ENCODE measurements at regions not wholly inside any gene's neighbourhood (a gene's known extent, or its start where the extent isn't known, plus 50 kb on each side); places are given as distances from the start of the nearest gene placed in this dataset.

DNA sequence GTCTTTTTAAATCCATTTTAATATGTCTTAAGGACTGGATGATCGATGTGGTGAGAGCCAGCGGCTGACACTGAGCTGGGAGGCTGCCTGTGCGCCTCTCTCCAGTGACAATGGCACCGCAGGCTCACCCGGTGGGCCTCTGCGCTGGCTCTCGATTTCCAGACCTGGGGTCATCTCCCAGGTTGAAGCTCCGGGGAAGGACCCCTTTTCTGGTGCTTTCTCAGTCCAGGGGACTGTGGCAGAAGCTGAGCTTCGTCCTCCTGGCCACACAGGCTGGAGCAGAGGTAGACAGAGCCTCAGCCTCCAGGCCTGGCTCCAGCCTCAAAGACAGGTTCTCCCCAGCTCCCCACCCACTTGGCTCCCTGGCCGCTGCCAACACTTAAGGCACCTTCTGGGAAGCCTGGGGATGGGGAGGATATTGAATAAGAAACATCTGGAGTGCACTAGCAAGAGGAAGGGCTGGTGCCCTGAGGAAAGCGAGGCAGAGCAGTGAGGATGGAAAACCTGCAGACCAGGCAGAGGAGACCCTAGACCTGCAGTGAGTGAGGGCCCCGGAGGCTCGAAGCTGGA lies 154.2 kb upstream of the SMAD3 start:
- TF ChIP-seq RAD21 (IDR thresholded peaks at IDR 0.05; ENCODE audit: low read depth): no peak
- no peak for TF ChIP-seq CEBPB (IDR thresholded peaks at IDR 0.05)
- TF ChIP-seq FOXM1 (IDR thresholded peaks at IDR 0.05; ENCODE audit: borderline replicate concordance, low read depth): no peak
- TF ChIP-seq ZBTB7A (IDR thresholded peaks at IDR 0.05; ENCODE audit: low read depth): no peak
- TF ChIP-seq NFIC (IDR thresholded peaks at IDR 0.05): no peak
- no peak for TF ChIP-seq YY1 (IDR thresholded peaks at IDR 0.05; ENCODE audit: low read depth)
- no peak for TF ChIP-seq TAF1 (IDR thresholded peaks at IDR 0.05; ENCODE audit: low read depth)
- no peak for TF ChIP-seq EGR1 (IDR thresholded peaks at IDR 0.05)
- TF ChIP-seq TCF12 (IDR thresholded peaks at IDR 0.05; ENCODE audit: low read depth): no peak
- TF ChIP-seq, protein P1, sequence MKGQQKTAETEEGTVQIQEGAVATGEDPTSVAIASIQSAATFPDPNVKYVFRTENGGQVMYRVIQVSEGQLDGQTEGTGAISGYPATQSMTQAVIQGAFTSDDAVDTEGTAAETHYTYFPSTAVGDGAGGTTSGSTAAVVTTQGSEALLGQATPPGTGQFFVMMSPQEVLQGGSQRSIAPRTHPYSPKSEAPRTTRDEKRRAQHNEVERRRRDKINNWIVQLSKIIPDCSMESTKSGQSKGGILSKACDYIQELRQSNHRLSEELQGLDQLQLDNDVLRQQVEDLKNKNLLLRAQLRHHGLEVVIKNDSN (IDR thresholded peaks at IDR 0.05): no peak

DNA sequence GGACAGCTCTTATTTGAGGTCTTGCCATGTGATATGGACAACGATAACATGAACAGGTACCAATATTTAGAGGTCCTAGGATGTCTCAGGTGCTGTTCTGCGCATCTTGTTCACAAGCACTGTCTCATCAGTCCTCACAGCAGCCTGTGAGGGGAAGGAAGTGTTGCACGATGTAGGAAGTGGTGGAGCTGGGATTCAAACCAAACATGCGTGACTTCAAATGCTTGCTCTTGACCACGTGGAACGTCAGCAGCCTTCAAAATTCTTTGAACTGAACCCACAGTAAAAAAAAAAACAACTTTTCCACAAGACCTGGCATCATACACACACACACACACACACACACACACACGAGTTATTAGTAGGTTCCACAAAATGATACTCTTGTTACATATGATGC lies 153.4 kb upstream of the SMAD3 start:
- TF ChIP-seq REST (IDR thresholded peaks at IDR 0.05; ENCODE audit: low read depth): no peak
- no peak for TF ChIP-seq TAF1 (IDR thresholded peaks at IDR 0.05; ENCODE audit: low read depth)
- TF ChIP-seq, protein P1 (IDR thresholded peaks at IDR 0.05): no peak
- TF ChIP-seq FOXM1 (IDR thresholded peaks at IDR 0.05; ENCODE audit: borderline replicate concordance, low read depth): no peak
- TF ChIP-seq, protein P2, sequence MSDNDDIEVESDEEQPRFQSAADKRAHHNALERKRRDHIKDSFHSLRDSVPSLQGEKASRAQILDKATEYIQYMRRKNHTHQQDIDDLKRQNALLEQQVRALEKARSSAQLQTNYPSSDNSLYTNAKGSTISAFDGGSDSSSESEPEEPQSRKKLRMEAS (IDR thresholded peaks at IDR 0.05): no peak
- TF ChIP-seq YY1 (IDR thresholded peaks at IDR 0.05; ENCODE audit: low read depth): no peak
- TF ChIP-seq EP300 (IDR thresholded peaks at IDR 0.05; ENCODE audit: borderline replicate concordance): no peak

- no peak for TF ChIP-seq NFIC (IDR thresholded peaks at IDR 0.05)
- no peak for TF ChIP-seq REST (IDR thresholded peaks at IDR 0.05; ENCODE audit: low read depth)
- no peak for TF ChIP-seq TEAD4 (IDR thresholded peaks at IDR 0.05)
- no peak for TF ChIP-seq FOXM1 (IDR thresholded peaks at IDR 0.05; ENCODE audit: borderline replicate concordance, low read depth)
Observed at GRCh38 chr15:66912441-66912840, 153.0 kb upstream of the SMAD3 start.

DNA sequence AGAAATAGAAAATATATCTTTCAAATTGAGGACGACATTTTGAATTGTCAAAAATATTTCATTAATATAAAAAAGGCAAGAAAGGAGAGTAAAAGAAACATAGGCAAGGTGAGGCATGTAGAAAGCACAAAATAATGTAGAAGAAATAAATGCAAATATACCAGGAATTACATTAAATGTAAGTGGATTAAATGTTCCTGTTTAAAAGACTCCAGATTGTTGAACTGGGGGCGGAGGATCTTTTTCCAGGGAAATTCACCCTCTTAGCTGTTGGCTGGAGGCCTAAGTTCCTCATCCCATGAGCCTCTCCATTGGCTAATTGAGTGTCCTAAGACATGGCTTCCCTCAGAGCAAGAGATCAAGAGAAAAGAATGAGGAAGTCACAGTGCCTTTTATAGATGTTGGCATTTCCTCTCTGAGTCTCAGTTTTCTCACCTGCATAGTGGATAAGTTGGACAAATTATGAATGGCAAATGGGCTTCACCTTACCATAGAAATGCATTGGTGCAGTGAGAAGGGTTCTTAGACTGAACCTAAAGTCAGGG lies 147.4 kb upstream of the SMAD3 start:
- TF ChIP-seq ZBTB7A (IDR thresholded peaks at IDR 0.05; ENCODE audit: low read depth): no peak
- TF ChIP-seq TAF1 (IDR thresholded peaks at IDR 0.05; ENCODE audit: low read depth): no peak
- TF ChIP-seq TEAD4 (IDR thresholded peaks at IDR 0.05): no peak
- no peak for TF ChIP-seq NFIC (IDR thresholded peaks at IDR 0.05)
- no peak for TF ChIP-seq FOXM1 (IDR thresholded peaks at IDR 0.05; ENCODE audit: borderline replicate concordance, low read depth)
- TF ChIP-seq, protein P2 (IDR thresholded peaks at IDR 0.05): no peak
- no peak for TF ChIP-seq EP300 (IDR thresholded peaks at IDR 0.05; ENCODE audit: borderline replicate concordance)
- TF ChIP-seq, protein P1 (IDR thresholded peaks at IDR 0.05): no peak
- no peak for TF ChIP-seq CEBPB (IDR thresholded peaks at IDR 0.05)
- no peak for TF ChIP-seq TCF12 (IDR thresholded peaks at IDR 0.05; ENCODE audit: low read depth)
- no peak for TF ChIP-seq YY1 (IDR thresholded peaks at IDR 0.05; ENCODE audit: low read depth)
- no peak for TF ChIP-seq EGR1 (IDR thresholded peaks at IDR 0.05)
- TF ChIP-seq REST (IDR thresholded peaks at IDR 0.05; ENCODE audit: low read depth): no peak
- no peak for TF ChIP-seq RAD21 (IDR thresholded peaks at IDR 0.05; ENCODE audit: low read depth)
- no peak for TF ChIP-seq CREB1 (IDR thresholded peaks at IDR 0.05; ENCODE audit: low read depth)
